Loucy (cell line): ENCODE measurements at regions not wholly inside any gene's neighbourhood (a gene's known extent, or its start where the extent isn't known, plus 50 kb on each side); places are given as distances from the start of the nearest gene placed in this dataset.

ENCODE experiments used
- CTCF ChIP-seq: fragments of 200-600 bp; sonication (generic); conservative IDR thresholded peaks from 2 replicates; pipeline ENCODE4 v1.5.1; 2014; ENCODE audit warnings: mild to moderate bottlenecking, antibody characterized with exemption, low read length
- EZH2phosphoT487 ChIP-seq: fragments of 200-600 bp; IDR thresholded peaks from 2 replicates; pipeline ENCODE4 v1.6.1; 2018; ENCODE audit warnings: antibody characterized with exemption, mild to moderate bottlenecking, moderate library complexity, borderline replicate concordance

GRCh38 chr21:20250337-20250736 is 747.9 kb upstream of the NCAM2 start:
- TF ChIP-seq CTCF = no peak
- TF ChIP-seq EZH2phosphoT487 = no peak
